PFSK-1 (cell line): ENCODE measurements at regions not wholly inside any gene's neighbourhood (a gene's known extent, or its start where the extent isn't known, plus 50 kb on each side); places are given as distances from the start of the nearest gene placed in this dataset.

ENCODE experiments used
- FOXP2 ChIP-seq: optimal IDR thresholded peaks from 2 replicates; pipeline ENCODE3; 2011; ENCODE audit warnings: borderline replicate concordance, control low read depth, inconsistent platforms; ENCODE audit not compliant: insufficient read depth; ENCODE audit errors: extremely low read length, extremely low read depth
- POLR2AphosphoS5 ChIP-seq: IDR thresholded peaks from 2 replicates; pipeline ENCODE4 v1.6.1; 2012; ENCODE audit warnings: low read depth, mild to moderate bottlenecking, control low read depth, low read length, moderate library complexity
- REST ChIP-seq, 2 experiments: IDR thresholded peaks; 2 replicates each; pipeline versions ENCODE4 v1.6.1 to v1.8.0; 2011 to 2012; ENCODE audit warnings: low read depth in 2 of 2, low read length in 2 of 2, control low read depth in 1 of 2, inconsistent platforms in 1 of 2, mild to moderate bottlenecking in 1 of 2, moderate library complexity in 1 of 2; ENCODE audit not compliant: insufficient read depth in 1 of 2
- SIN3A ChIP-seq: IDR thresholded peaks from 2 replicates; pipeline ENCODE4 v1.6.1; 2012; ENCODE audit warnings: mild to moderate bottlenecking, low read length, moderate library complexity, borderline replicate concordance; ENCODE audit not compliant: insufficient read depth
- TAF1 ChIP-seq: IDR thresholded peaks from 2 replicates; pipeline ENCODE4 v1.6.1; 2012; ENCODE audit warnings: low read length, control low read depth, borderline replicate concordance; ENCODE audit not compliant: insufficient read depth

- TF ChIP-seq POLR2AphosphoS5 (no peak), SIN3A (no peak), REST (IDR thresholded peaks at IDR 0.05; ENCODE audit: insufficient read depth in 1 of 2, low read depth in 2 of 2, low read length in 2 of 2) (no peak), TAF1 (no peak), FOXP2 (no peak)
Observed at GRCh38 chr1:215394084-215394991, 172.8 kb upstream of the KCTD3 start.

- TF ChIP-seq SIN3A (no peak), TAF1 (no peak), FOXP2 (no peak), REST (IDR thresholded peaks at IDR 0.05; ENCODE audit: insufficient read depth in 1 of 2, low read depth in 2 of 2, low read length in 2 of 2) (no peak), POLR2AphosphoS5 (no peak)
Observed at GRCh38 chr1:215397106-215397505, 170.0 kb upstream of the KCTD3 start.

- no peak for TF ChIP-seq TAF1
- no peak for TF ChIP-seq POLR2AphosphoS5
- no peak for TF ChIP-seq REST (IDR thresholded peaks at IDR 0.05; ENCODE audit: insufficient read depth in 1 of 2, low read depth in 2 of 2, low read length in 2 of 2)
Observed at GRCh38 chr1:215397843-215398242, 169.3 kb upstream of the KCTD3 start.

GRCh38 chr1:215399787-215400186, 167.3 kb upstream of the KCTD3 start:
- TF ChIP-seq SIN3A (no peak), FOXP2 (no peak), REST (IDR thresholded peaks at IDR 0.05; ENCODE audit: insufficient read depth in 1 of 2, low read depth in 2 of 2, low read length in 2 of 2) (no peak), POLR2AphosphoS5 (no peak), TAF1 (no peak)

GRCh38 chr1:215400741-215401140, 166.4 kb upstream of the KCTD3 start:
- TF ChIP-seq REST (IDR thresholded peaks at IDR 0.05; ENCODE audit: insufficient read depth in 1 of 2, low read depth in 2 of 2, low read length in 2 of 2), result no peak
- TF ChIP-seq SIN3A, result no peak
- no peak for TF ChIP-seq FOXP2
- no peak for TF ChIP-seq TAF1
- no peak for TF ChIP-seq POLR2AphosphoS5
